Activated B cell treated with CpG ODN at 0.5 μM for 24 hours (primary cell): ENCODE measurements at regions not wholly inside any gene's neighbourhood (a gene's known extent, or its start where the extent isn't known, plus 50 kb on each side); places are given as distances from the start of the nearest gene placed in this dataset.

Experiments
- ATAC-seq: fragments of 200-7000 bp; cut with Tn5 transposase; one replicate; pipeline ENCODE4 v1.10.0; 2021; ENCODE audit warnings: low read depth, mild to moderate bottlenecking, moderate library complexity
- CTCF ChIA-PET: fragments of 350-600 bp; sonication (Branson Sonifier 250); formaldehyde crosslinking; loops from one replicate; lab custom pipeline; 2021; ENCODE audit warnings: antibody characterized with exemption; lab: Charles Lee
- POLR2A ChIA-PET: fragments of 350-600 bp; sonication (Branson Sonifier 250); formaldehyde crosslinking; loops from one replicate; lab custom pipeline; 2021; ENCODE audit warnings: antibody characterized with exemption; lab: Charles Lee
- DNase-seq: peaks from one replicate; pipeline ENCODE4 v3.0.0; 2022
- H3K27ac Mint-ChIP-seq: one replicate; pipeline ENCODE4 v1.8.0; 2020; ENCODE audit warnings: mixed read lengths
- H3K27me3 Mint-ChIP-seq: one replicate; pipeline ENCODE4 v1.8.0; 2021; ENCODE audit warnings: mixed read lengths
- H3K36me3 Mint-ChIP-seq: one replicate; pipeline ENCODE4 v1.8.0; 2021; ENCODE audit warnings: low read depth, mixed read lengths
- H3K4me1 Mint-ChIP-seq: one replicate; pipeline ENCODE4 v1.8.0; 2021; ENCODE audit warnings: mixed read lengths
- H3K4me3 Mint-ChIP-seq: one replicate; pipeline ENCODE4 v1.8.0; 2020; ENCODE audit warnings: mild to moderate bottlenecking, mixed read lengths
- H3K9me3 Mint-ChIP-seq: one replicate; pipeline ENCODE4 v1.8.0; 2020; ENCODE audit warnings: mixed read lengths
- intact Hi-C: fragments of 100-400 bp; cut with micrococcal nuclease; formaldehyde crosslinking; loops from one replicate; pipeline ENCODE4 v1.15.1; 2024
- TF ChIP-seq, protein P1 (sequence below): fragments of 200-600 bp; IDR thresholded peaks from one replicate; pipeline ENCODE4 v1.8.0; 2022; ENCODE audit warnings: antibody characterized with exemption, mild to moderate bottlenecking

DNA sequence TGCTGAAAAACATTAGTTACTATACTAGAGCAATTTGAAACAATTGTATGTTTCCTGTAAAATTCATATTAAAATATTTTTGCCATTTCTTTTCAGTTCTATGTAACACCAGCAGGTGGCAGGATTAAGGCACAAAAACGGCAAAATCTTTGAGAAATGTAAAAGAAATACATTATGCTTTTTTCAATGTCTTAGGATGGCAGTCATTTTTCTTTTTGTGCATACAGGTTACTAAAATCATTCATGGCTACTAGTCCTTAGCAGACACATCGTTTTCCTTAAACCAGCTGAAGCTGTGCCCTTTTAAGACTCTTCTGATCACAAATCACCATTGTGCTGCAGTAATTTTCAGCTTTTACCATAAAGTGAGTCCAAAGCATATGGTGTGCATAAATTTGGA, 800.7 kb upstream of the SLITRK5 start:
- no peak overlapping the region for H3K27ac Mint-ChIP-seq
- no peaks in the 10 kb centered on the region for H3K36me3 Mint-ChIP-seq
- ATAC-seq (no peak), DNase-seq (no peak)
- intact Hi-C loops = no loop called here
- no peaks in the 10 kb centered on the region for H3K4me1 Mint-ChIP-seq
- H3K27me3 Mint-ChIP-seq = no peaks in the 10 kb centered on the region
- ChIA-PET CTCF (no interaction called here), POLR2A (no interaction called here)
- TF ChIP-seq, protein P1, sequence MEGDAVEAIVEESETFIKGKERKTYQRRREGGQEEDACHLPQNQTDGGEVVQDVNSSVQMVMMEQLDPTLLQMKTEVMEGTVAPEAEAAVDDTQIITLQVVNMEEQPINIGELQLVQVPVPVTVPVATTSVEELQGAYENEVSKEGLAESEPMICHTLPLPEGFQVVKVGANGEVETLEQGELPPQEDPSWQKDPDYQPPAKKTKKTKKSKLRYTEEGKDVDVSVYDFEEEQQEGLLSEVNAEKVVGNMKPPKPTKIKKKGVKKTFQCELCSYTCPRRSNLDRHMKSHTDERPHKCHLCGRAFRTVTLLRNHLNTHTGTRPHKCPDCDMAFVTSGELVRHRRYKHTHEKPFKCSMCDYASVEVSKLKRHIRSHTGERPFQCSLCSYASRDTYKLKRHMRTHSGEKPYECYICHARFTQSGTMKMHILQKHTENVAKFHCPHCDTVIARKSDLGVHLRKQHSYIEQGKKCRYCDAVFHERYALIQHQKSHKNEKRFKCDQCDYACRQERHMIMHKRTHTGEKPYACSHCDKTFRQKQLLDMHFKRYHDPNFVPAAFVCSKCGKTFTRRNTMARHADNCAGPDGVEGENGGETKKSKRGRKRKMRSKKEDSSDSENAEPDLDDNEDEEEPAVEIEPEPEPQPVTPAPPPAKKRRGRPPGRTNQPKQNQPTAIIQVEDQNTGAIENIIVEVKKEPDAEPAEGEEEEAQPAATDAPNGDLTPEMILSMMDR = no peak
- H3K9me3 Mint-ChIP-seq = no peaks in the 10 kb centered on the region
- no peak overlapping the region for H3K4me3 Mint-ChIP-seq

GRCh38 chr13:86877441-86877840, 793.7 kb upstream of the SLITRK5 start:
- Mint-ChIP-seq H3K36me3 (no peaks in the 10 kb centered on the region), H3K27ac (no peak overlapping the region), H3K4me1 (no peaks in the 10 kb centered on the region), H3K27me3 (no peaks in the 10 kb centered on the region), H3K9me3 (no peaks in the 10 kb centered on the region), H3K4me3 (no peak overlapping the region)
- DNase-seq (no peak), ATAC-seq (no peak)
- intact Hi-C loops = no loop called here
- POLR2A ChIA-PET = no interaction called here
- CTCF ChIA-PET = no interaction called here
- TF ChIP-seq, protein P1 = no peak

GRCh38 chr13:86878781-86879180, 792.4 kb upstream of the SLITRK5 start:
- intact Hi-C loops = no loop called here
- CTCF ChIA-PET = no interaction called here
- POLR2A ChIA-PET = no interaction called here
- Mint-ChIP-seq H3K4me3 (no peak overlapping the region), H3K9me3 (no peaks in the 10 kb centered on the region), H3K36me3 (no peaks in the 10 kb centered on the region), H3K27ac (no peak overlapping the region), H3K4me1 (no peaks in the 10 kb centered on the region), H3K27me3 (no peaks in the 10 kb centered on the region)
- DNase-seq (no peak), ATAC-seq (no peak)
- TF ChIP-seq, protein P1 = no peak

DNA sequence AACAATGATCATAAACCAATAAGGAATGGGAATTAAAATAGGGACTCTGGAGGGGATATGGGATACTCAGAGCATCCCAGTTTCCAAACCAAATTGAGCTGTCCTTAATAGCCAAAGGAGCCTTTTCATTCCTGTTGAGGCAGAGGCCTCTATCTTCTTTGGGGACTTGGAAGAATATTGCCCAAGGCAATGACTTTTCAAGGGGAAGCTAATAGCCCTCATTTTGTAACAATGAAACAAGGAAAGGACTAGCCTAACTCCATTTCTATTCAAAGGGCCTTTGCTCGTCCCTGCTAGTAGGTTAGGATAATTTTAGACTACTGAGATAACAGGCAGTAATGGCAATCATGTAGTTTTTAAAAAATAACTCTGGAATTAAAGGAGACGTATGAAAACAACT, 789.8 kb upstream of the SLITRK5 start:
- Mint-ChIP-seq H3K4me3 (no peak overlapping the region), H3K36me3 (no peaks in the 10 kb centered on the region), H3K27me3 (no peaks in the 10 kb centered on the region), H3K27ac (no peak overlapping the region), H3K4me1 (no peaks in the 10 kb centered on the region), H3K9me3 (peaks cover 4% of the 10 kb centered on the region)
- ATAC-seq (no peak), DNase-seq (no peak)
- intact Hi-C loops = no loop called here
- TF ChIP-seq, protein P1 = no peak
- POLR2A ChIA-PET = no interaction called here
- CTCF ChIA-PET = no interaction called here

DNA sequence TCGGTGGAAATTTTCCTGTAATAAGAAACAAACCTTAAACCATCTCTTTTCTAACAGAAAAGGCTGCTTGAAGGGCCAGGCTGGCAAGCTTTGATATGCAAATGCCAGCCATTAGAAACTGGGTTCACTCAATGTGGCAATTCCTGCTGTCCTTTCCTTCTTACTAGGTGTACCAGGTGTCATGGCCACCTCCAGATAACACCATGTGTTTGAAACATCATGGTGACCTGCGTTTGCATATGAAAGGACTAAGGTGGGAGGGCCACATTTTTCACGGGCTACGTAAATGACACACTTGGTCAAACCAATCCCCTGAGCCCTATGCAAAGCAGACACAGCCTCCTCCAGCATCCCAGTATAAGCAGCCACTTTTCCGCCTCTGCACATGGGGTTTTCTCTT, 789.1 kb upstream of the SLITRK5 start:
- POLR2A ChIA-PET = no interaction called here
- CTCF ChIA-PET = no interaction called here
- Mint-ChIP-seq H3K4me3 (no peak overlapping the region), H3K4me1 (no peaks in the 10 kb centered on the region), H3K36me3 (no peaks in the 10 kb centered on the region), H3K9me3 (peaks cover 4% of the 10 kb centered on the region), H3K27me3 (no peaks in the 10 kb centered on the region), H3K27ac (no peak overlapping the region)
- ATAC-seq (no peak), DNase-seq (no peak)
- TF ChIP-seq, protein P1 = no peak
- intact Hi-C loops = no loop called here
